Calu3 (cell line): ENCODE measurements at regions not wholly inside any gene's neighbourhood (a gene's known extent, or its start where the extent isn't known, plus 50 kb on each side); places are given as distances from the start of the nearest gene placed in this dataset.

Experiments
- BruUV-seq: library from RNA; stranded (reverse); fragments of 400-500 nt; replicated peaks from 2 replicates; lab custom pipeline; 2021; lab: Mats Ljungman, UMichigan
- CTCF ChIA-PET: fragments of 300-600 bp; sonication (Branson Sonifier 250); formaldehyde crosslinking; loops from one replicate; lab custom pipeline; 2022; ENCODE audit warnings: antibody characterized with exemption; lab: Charles Lee
- DNase-seq: peaks from one replicate; pipeline ENCODE4 v3.0.0; 2022
- H3K27ac Mint-ChIP-seq: one replicate; pipeline ENCODE4 v1.8.0; 2022; ENCODE audit warnings: mixed read lengths; ENCODE audit not compliant: unreplicated experiment
- H3K27me3 Mint-ChIP-seq: one replicate; pipeline ENCODE4 v1.8.0; 2022; ENCODE audit warnings: mixed read lengths; ENCODE audit not compliant: unreplicated experiment
- H3K36me3 Mint-ChIP-seq: one replicate; pipeline ENCODE4 v1.8.0; 2022; ENCODE audit warnings: mild to moderate bottlenecking, moderate library complexity, mixed read lengths; ENCODE audit not compliant: insufficient read depth, unreplicated experiment
- H3K4me1 Mint-ChIP-seq: one replicate; pipeline ENCODE4 v1.8.0; 2022; ENCODE audit warnings: mild to moderate bottlenecking, low read depth, mixed read lengths; ENCODE audit not compliant: unreplicated experiment
- H3K4me3 Mint-ChIP-seq: one replicate; pipeline ENCODE4 v1.8.0; 2022; ENCODE audit warnings: mild to moderate bottlenecking, low read depth, moderate library complexity, mixed read lengths; ENCODE audit not compliant: unreplicated experiment
- H3K9me3 Mint-ChIP-seq: one replicate; pipeline ENCODE4 v1.8.0; 2022; ENCODE audit warnings: low read depth, mixed read lengths; ENCODE audit not compliant: unreplicated experiment
- CTCF ChIP-seq: fragments of 200-600 bp; IDR thresholded peaks from one replicate; pipeline ENCODE4 v1.8.0; 2022; ENCODE audit warnings: antibody characterized with exemption; ENCODE audit not compliant: unreplicated experiment
- intact Hi-C: fragments of 100-400 bp; cut with micrococcal nuclease; formaldehyde crosslinking; loops from one replicate; pipeline ENCODE4 v1.10.0; 2022; ENCODE audit not compliant: unreplicated experiment

GRCh38 chr14:106211334-106211900, 685.0 kb downstream of the TMEM121 start:
- H3K36me3 Mint-ChIP-seq = peaks cover 4% of the 10 kb centered on the region
- intact Hi-C loops = no loop called here
- no peaks in the 10 kb centered on the region for H3K9me3 Mint-ChIP-seq
- H3K27ac Mint-ChIP-seq = no peak overlapping the region
- no peak for DNase-seq
- peaks cover 80% of the 10 kb centered on the region for H3K27me3 Mint-ChIP-seq
- no peak for TF ChIP-seq CTCF
- no peaks in the 10 kb centered on the region for H3K4me1 Mint-ChIP-seq
- no TSS peak for BruUV-seq
- CTCF ChIA-PET = no interaction called here
- H3K4me3 Mint-ChIP-seq = no peak overlapping the region

- Mint-ChIP-seq H3K4me1 (no peaks in the 10 kb centered on the region), H3K9me3 (no peaks in the 10 kb centered on the region), H3K36me3 (peaks cover 4% of the 10 kb centered on the region), H3K27ac (no peak overlapping the region), H3K4me3 (no peak overlapping the region), H3K27me3 (peaks cover 74% of the 10 kb centered on the region)
- CTCF ChIA-PET = no interaction called here
- TF ChIP-seq CTCF = no peak
- no TSS peak for BruUV-seq
- DNase-seq = no peak
- intact Hi-C loops = no loop called here
Measured at GRCh38 chr14:106215229-106215628, 688.8 kb downstream of the TMEM121 start.

- Mint-ChIP-seq H3K9me3 (no peaks in the 10 kb centered on the region), H3K4me1 (no peaks in the 10 kb centered on the region), H3K36me3 (peaks cover 4% of the 10 kb centered on the region), H3K27me3 (peaks cover 76% of the 10 kb centered on the region), H3K27ac (no peak overlapping the region), H3K4me3 (no peak overlapping the region)
- no TSS peak for BruUV-seq
- intact Hi-C loops = no loop called here
- TF ChIP-seq CTCF = no peak
- no peak for DNase-seq
- CTCF ChIA-PET = no interaction called here
Measured at GRCh38 chr14:106216679-106217078, 690.3 kb downstream of the TMEM121 start.

GRCh38 chr14:106218174-106218573, 691.8 kb downstream of the TMEM121 start:
- H3K4me1 Mint-ChIP-seq = no peaks in the 10 kb centered on the region
- intact Hi-C loops = no loop called here
- no TSS peak for BruUV-seq
- no peaks in the 10 kb centered on the region for H3K36me3 Mint-ChIP-seq
- H3K27ac Mint-ChIP-seq = no peak overlapping the region
- H3K27me3 Mint-ChIP-seq = peaks cover 72% of the 10 kb centered on the region
- H3K4me3 Mint-ChIP-seq = no peak overlapping the region
- DNase-seq = no peak
- CTCF ChIA-PET = no interaction called here
- H3K9me3 Mint-ChIP-seq = no peaks in the 10 kb centered on the region
- TF ChIP-seq CTCF = no peak
